Endothelial cell (in vitro differentiated cells): ENCODE measurements at regions not wholly inside any gene's neighbourhood (a gene's known extent, or its start where the extent isn't known, plus 50 kb on each side); places are given as distances from the start of the nearest gene placed in this dataset.

Source experiments
- DNase-seq: peaks from one replicate; pipeline ENCODE4 v3.0.0; 2021; ENCODE audit warnings: low spot score
- H3K27ac Mint-ChIP-seq: one replicate; pipeline ENCODE4 v1.8.0; 2021; ENCODE audit warnings: mixed read lengths, inconsistent platforms; ENCODE audit not compliant: unreplicated experiment
- H3K27me3 Mint-ChIP-seq: one replicate; pipeline ENCODE4 v1.8.0; 2021; ENCODE audit warnings: mild to moderate bottlenecking, moderate library complexity, mixed read lengths, inconsistent platforms; ENCODE audit not compliant: unreplicated experiment
- H3K36me3 Mint-ChIP-seq: one replicate; pipeline ENCODE4 v1.8.0; 2021; ENCODE audit warnings: mild to moderate bottlenecking, low read depth, mixed read lengths, inconsistent platforms; ENCODE audit not compliant: unreplicated experiment
- H3K4me1 Mint-ChIP-seq: one replicate; pipeline ENCODE4 v1.8.0; 2021; ENCODE audit warnings: mild to moderate bottlenecking, mixed read lengths, inconsistent platforms; ENCODE audit not compliant: unreplicated experiment
- H3K4me3 Mint-ChIP-seq: one replicate; pipeline ENCODE4 v1.8.0; 2021; ENCODE audit warnings: mild to moderate bottlenecking, mixed read lengths, inconsistent platforms; ENCODE audit not compliant: unreplicated experiment
- H3K9me3 Mint-ChIP-seq: one replicate; pipeline ENCODE4 v1.8.0; 2021; ENCODE audit warnings: mixed read lengths, inconsistent platforms; ENCODE audit not compliant: unreplicated experiment
- TF ChIP-seq, protein P1 (sequence below): fragments of 200-600 bp; sonication (generic); IDR thresholded peaks from one replicate; pipeline ENCODE4 v1.5.0; 2021; ENCODE audit warnings: antibody characterized with exemption; ENCODE audit not compliant: unreplicated experiment

DNA sequence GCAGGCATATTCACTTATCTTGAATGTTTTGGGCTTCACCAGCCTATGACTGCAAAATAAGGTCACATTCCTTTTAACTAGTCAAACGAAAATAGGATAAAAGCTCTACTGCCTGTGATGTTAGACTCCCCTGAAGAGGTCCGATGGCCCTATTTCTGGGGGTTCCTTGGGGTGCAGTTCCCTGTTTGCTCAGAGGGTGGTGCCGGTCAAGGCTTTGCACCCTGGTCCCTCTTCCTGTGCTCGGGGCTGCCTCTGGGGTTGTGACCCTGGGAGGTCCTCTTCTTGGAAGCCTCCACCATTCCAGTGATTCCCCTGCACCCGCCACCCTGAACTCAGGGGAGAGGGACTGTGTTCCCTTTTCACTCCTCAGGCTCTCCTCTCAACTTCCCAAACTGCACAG, 86.7 kb upstream of the ANKRD34C start:
- Mint-ChIP-seq H3K36me3 (no peaks in the 10 kb centered on the region), H3K9me3 (no peaks in the 10 kb centered on the region), H3K4me1 (no peaks in the 10 kb centered on the region), H3K27ac (no peak overlapping the region), H3K27me3 (peaks cover 6% of the 10 kb centered on the region), H3K4me3 (no peak overlapping the region)
- TF ChIP-seq, protein P1, sequence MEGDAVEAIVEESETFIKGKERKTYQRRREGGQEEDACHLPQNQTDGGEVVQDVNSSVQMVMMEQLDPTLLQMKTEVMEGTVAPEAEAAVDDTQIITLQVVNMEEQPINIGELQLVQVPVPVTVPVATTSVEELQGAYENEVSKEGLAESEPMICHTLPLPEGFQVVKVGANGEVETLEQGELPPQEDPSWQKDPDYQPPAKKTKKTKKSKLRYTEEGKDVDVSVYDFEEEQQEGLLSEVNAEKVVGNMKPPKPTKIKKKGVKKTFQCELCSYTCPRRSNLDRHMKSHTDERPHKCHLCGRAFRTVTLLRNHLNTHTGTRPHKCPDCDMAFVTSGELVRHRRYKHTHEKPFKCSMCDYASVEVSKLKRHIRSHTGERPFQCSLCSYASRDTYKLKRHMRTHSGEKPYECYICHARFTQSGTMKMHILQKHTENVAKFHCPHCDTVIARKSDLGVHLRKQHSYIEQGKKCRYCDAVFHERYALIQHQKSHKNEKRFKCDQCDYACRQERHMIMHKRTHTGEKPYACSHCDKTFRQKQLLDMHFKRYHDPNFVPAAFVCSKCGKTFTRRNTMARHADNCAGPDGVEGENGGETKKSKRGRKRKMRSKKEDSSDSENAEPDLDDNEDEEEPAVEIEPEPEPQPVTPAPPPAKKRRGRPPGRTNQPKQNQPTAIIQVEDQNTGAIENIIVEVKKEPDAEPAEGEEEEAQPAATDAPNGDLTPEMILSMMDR, result no peak
- no peak for DNase-seq

DNA sequence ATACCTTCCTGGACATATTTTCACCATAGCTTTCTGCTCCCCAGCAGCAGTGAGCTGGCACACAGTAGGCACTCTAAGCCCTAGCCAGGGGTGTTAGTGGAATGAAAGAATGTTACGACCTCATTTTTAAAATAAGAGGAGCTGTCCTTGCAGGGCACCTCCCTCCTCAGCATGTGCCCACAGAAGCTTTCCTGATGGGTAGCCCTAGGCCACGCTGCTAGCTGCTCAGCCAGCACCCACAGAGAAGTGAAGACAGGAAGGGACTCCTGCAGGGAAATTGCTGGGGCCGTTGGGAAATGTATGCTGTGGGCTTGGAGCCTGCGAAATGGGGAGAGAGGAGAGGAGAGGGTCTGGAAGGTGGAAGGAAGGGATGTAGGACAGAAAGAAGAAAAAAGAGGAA, 87.3 kb upstream of the ANKRD34C start:
- H3K4me1 Mint-ChIP-seq, result no peaks in the 10 kb centered on the region

DNA sequence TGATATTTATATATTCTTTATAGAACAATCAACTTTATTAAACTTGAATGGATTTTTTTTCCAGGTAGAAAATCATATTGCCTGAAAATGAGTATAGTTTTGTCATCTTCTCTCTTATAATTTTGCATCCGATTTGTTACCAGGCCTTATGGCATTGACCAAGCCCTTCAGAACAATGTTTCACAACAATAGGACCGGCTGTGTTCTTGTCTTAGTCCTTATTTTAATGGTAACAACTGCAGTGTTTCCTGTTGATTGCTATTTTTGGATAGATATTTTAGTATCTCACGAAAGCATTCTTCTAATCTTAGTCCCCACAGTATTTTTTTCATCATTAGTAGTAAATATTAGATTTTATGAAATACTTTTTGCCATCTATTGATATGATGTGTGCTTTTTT, 88.1 kb upstream of the ANKRD34C start:
- no peak for DNase-seq
- Mint-ChIP-seq H3K36me3 (no peaks in the 10 kb centered on the region), H3K4me1 (no peaks in the 10 kb centered on the region), H3K27me3 (peaks cover 6% of the 10 kb centered on the region), H3K4me3 (no peak overlapping the region), H3K9me3 (no peaks in the 10 kb centered on the region), H3K27ac (no peak overlapping the region)
- TF ChIP-seq, protein P1, result no peak

More for the DNA sequence above, 87.3 kb upstream of the ANKRD34C start:
- no peaks in the 10 kb centered on the region for H3K36me3 Mint-ChIP-seq
- no peaks in the 10 kb centered on the region for H3K9me3 Mint-ChIP-seq
- peaks cover 6% of the 10 kb centered on the region for H3K27me3 Mint-ChIP-seq
- H3K4me3 Mint-ChIP-seq, result no peak overlapping the region
- TF ChIP-seq, protein P1, result no peak
- H3K27ac Mint-ChIP-seq, result no peak overlapping the region
- DNase-seq, result no peak

DNA sequence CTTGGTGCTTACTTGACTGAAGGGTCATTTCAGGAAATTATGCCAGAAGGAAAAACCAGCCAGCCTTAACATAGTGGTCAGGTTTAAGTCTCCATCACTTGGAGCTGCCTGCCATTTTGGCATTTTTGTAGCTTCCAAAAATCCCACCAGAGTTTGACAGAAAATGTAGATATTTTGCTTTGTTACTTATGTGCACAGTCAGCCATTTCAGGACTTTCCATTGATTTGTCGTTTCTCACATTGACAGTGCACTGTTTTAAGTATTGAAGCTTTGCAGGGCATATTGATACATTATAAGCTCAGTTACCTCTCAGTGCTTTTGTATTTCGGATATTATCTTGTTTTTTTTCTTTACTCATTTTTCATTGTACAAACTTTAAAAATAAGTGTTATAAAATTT, 89.0 kb upstream of the ANKRD34C start:
- H3K27ac Mint-ChIP-seq, result no peak overlapping the region
- peaks cover 6% of the 10 kb centered on the region for H3K27me3 Mint-ChIP-seq
- H3K9me3 Mint-ChIP-seq, result no peaks in the 10 kb centered on the region
- H3K36me3 Mint-ChIP-seq, result no peaks in the 10 kb centered on the region
- TF ChIP-seq, protein P1, result no peak
- H3K4me1 Mint-ChIP-seq, result no peaks in the 10 kb centered on the region
- DNase-seq, result no peak
- H3K4me3 Mint-ChIP-seq, result no peak overlapping the region

DNA sequence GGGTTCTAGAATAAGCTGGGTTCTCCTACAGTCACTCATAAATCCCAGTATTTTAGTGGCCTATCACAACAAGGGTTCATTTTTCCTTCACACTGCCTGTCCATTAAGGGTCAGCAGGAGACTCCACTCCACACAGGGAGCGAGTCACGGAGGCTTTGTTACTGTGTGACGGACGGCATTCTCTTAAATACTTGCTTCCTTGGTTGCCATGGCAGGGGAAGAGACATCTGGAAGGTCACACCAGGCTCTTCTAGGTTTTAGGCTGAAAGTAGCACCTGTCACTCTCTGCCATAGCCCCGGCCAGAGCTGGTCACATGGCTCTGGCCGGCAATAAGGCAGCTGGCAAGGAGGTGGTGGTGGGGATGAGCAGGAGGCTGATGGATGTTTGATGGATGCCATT, 89.4 kb upstream of the ANKRD34C start:
- no peaks in the 10 kb centered on the region for H3K9me3 Mint-ChIP-seq
- H3K36me3 Mint-ChIP-seq, result no peaks in the 10 kb centered on the region
- H3K4me1 Mint-ChIP-seq, result no peaks in the 10 kb centered on the region
- TF ChIP-seq, protein P1, result no peak
- peaks cover 6% of the 10 kb centered on the region for H3K27me3 Mint-ChIP-seq
- H3K4me3 Mint-ChIP-seq, result no peak overlapping the region
- H3K27ac Mint-ChIP-seq, result no peak overlapping the region
- no peak for DNase-seq
